ENCODE measurements at regions not wholly inside any gene's neighbourhood (a gene's known extent, or its start where the extent isn't known, plus 50 kb on each side); places are given as distances from the start of the nearest gene placed in this dataset.

GRCh38 chr13:27854606-27855005 is 62.3 kb downstream of the GSX1 start:
- Histone ChIP-seq H2BK120ac (ENCODE audit: low read depth, low read length) (no peak overlapping the region), H4K5ac (ENCODE audit: low read depth, low read length) (no peak overlapping the region), H3K9me3 (ENCODE audit: control insufficient read depth, insufficient read depth, low read length) (no peaks in the 10 kb centered on the region), H3K4ac (ENCODE audit: low read depth, low read length) (no peak overlapping the region), H2AK5ac (ENCODE audit: low read depth, low read length) (no peak overlapping the region), H3K9me1 (ENCODE audit: insufficient read depth, low read length) (no peaks in the 10 kb centered on the region), H3K27ac (ENCODE audit: insufficient read depth, low read length) (no peak overlapping the region), H3K23ac (ENCODE audit: low read depth, low read length) (no peak overlapping the region), H2BK20ac (ENCODE audit: low read depth, low read length) (no peak overlapping the region), H3K36me3 (ENCODE audit: control insufficient read depth, insufficient read depth, low read length) (no peaks in the 10 kb centered on the region), H2BK15ac (ENCODE audit: low read depth, low read length) (no peak overlapping the region), H3K9ac (ENCODE audit: low read depth, low read length) (no peak overlapping the region), H2AFZ (replicated peaks; ENCODE audit: low read length, poor library complexity) (no peak overlapping the region), H3K4me3 (ENCODE audit: insufficient read depth, low read depth, low read length) (no peak overlapping the region), H2AK9ac (replicated peaks; ENCODE audit: low read depth, low read length, poor library complexity) (no peak overlapping the region), H4K91ac (ENCODE audit: insufficient read depth, low read depth, low read length) (no peak overlapping the region), H3K18ac (ENCODE audit: low read depth, low read length) (no peak overlapping the region), H4K20me1 (ENCODE audit: insufficient read depth, low read length) (no peaks in the 10 kb centered on the region), H3K79me1 (ENCODE audit: low read depth in 1 of 2, low read length in 2 of 2) (no peaks in the 10 kb centered on the region), H2BK5ac (ENCODE audit: low read depth, low read length, poor library complexity, severe bottlenecking) (no peak overlapping the region), H3K4me2 (ENCODE audit: low read depth, low read length) (no peak overlapping the region), H4K8ac (ENCODE audit: low read depth in 2 of 2, low read length in 2 of 2) (no peak overlapping the region), H3K4me1 (ENCODE audit: control insufficient read depth, insufficient read depth, low read length) (no peaks in the 10 kb centered on the region), H3K27me3 (ENCODE audit: control insufficient read depth, insufficient read depth, low read length) (peaks cover 8% of the 10 kb centered on the region), H3K14ac (replicated peaks; ENCODE audit: low read depth, low read length) (no peak overlapping the region), H3K56ac (ENCODE audit: extremely low read depth, insufficient read depth, low read length) (no peak overlapping the region)
- CTCF ChIA-PET = no interaction called here
- ATAC-seq (ENCODE audit: low read depth) = no peak
- in situ Hi-C loops (cut with MboI; ENCODE audit: low sequenced_read_pairs) (no loop called here), dilution Hi-C loops (cut with HindIII; ENCODE audit: low sequenced_read_pairs, unreplicated experiment) (no loop called here), intact Hi-C loops (cut with micrococcal nuclease) (no loop called here)
- POLR2A ChIA-PET (ENCODE audit: unreplicated experiment) = no interaction called here
- TF ChIP-seq NFE2L2 (IDR thresholded peaks at IDR 0.05; ENCODE audit: low read depth, low read length) = peak; percentile 41; the same call in 1 of the 2 replicates
- no peak for TF ChIP-seq MAZ (IDR thresholded peaks at IDR 0.05; ENCODE audit: borderline replicate concordance, low read depth, low read length)
- no peak for DNase-seq
- no TSS peak for BruUV-seq (replicated peaks)
- no CpG with 5 or more reads among the region's 1 CpG for WGBS, 2 experiments (ENCODE audit: extremely low coverage in 2 of 2, insufficient read length in 1 of 2)

Measured in IMR-90 (cell line).